Duodenal mucosa (tissue), 2 donors: ENCODE measurements at regions not wholly inside any gene's neighbourhood (a gene's known extent, or its start where the extent isn't known, plus 50 kb on each side); places are given as distances from the start of the nearest gene placed in this dataset.

Source experiments
- H3K27ac ChIP-seq: one replicate; pipeline ENCODE4 v1.7.0; 2013; ENCODE audit warnings: low read depth, low read length
- H3K27me3 ChIP-seq, 2 donors: one replicate each; pipeline ENCODE4 v1.7.0; 2013; ENCODE audit warnings: low read length in 2 of 2, control low read depth in 1 of 2; ENCODE audit not compliant: insufficient read depth in 2 of 2, control insufficient read depth in 1 of 2
- H3K36me3 ChIP-seq, 2 donors: one replicate each; pipeline ENCODE4 v1.7.0; 2013; ENCODE audit warnings: low read length in 2 of 2, control low read depth in 1 of 2; ENCODE audit not compliant: insufficient read depth in 2 of 2, control insufficient read depth in 1 of 2
- H3K4me1 ChIP-seq, 2 donors: one replicate each; pipeline ENCODE4 v1.7.0; 2013; ENCODE audit warnings: low read length in 2 of 2, control low read depth in 1 of 2; ENCODE audit not compliant: insufficient read depth in 2 of 2, control insufficient read depth in 1 of 2
- H3K4me3 ChIP-seq, 2 donors: one replicate each; pipeline ENCODE4 v1.7.0; 2013; ENCODE audit warnings: low read length in 2 of 2, low read depth in 1 of 2
- H3K9ac ChIP-seq, 2 donors: one replicate each; pipeline ENCODE4 v1.7.0; 2013; ENCODE audit warnings: low read length in 2 of 2, low read depth in 1 of 2
- H3K9me3 ChIP-seq, 2 donors: one replicate each; pipeline ENCODE4 v1.7.0; 2013; ENCODE audit warnings: low read length in 2 of 2, control low read depth in 1 of 2; ENCODE audit not compliant: control insufficient read depth in 1 of 2

DNA sequence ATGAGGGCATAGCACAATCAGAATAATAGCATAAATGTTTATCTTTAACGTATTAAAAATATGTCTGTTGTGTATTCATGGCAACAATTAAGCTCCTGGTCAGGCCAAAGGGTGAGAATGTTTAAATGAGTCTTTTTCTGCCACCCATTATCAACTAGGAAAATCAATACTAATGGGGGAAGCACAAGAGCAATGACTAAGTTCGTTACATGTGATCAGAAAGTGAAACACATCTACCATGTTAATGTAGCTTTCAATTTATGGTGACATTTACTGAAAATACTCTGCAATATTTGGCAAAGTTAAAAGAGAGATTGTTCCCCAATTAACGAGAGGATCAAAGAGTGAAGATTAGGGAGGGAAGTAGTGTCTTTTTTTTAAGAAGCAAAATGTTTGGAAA, 143.7 kb downstream of the NAA11 start:
- Histone ChIP-seq H3K36me3 (no peaks in the 10 kb centered on the region), H3K27ac (no peak overlapping the region), H3K27me3 (no peaks in the 10 kb centered on the region), H3K4me1 (no peaks in the 10 kb centered on the region), H3K9me3 (no peaks in the 10 kb centered on the region), H3K4me3 (no peak overlapping the region), H3K9ac (no peak overlapping the region)

DNA sequence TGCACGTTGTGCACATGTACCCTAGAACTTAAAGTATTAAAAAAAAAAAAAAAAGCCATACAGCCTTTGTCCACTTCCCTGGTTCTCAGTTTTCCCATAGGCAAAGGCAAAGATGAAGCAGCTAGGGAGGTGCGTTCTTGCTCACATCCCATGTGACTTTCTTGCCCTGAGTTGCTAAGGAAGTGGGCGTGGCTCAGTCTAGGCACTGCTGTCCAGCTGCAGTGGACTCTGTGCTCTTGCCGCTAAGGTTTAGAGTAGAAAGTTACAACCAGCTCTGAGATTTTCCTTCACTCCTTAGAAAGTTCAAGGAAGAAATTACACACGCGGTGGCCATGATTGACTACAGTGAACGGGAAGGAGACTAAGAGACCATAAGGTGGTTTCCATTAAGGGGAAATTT, 144.7 kb downstream of the NAA11 start:
- Histone ChIP-seq H3K27me3 (no peaks in the 10 kb centered on the region), H3K9me3 (no peaks in the 10 kb centered on the region), H3K27ac (no peak overlapping the region), H3K4me3 (no peak overlapping the region), H3K36me3 (no peaks in the 10 kb centered on the region), H3K4me1 (no peaks in the 10 kb centered on the region), H3K9ac (no peak overlapping the region)

DNA sequence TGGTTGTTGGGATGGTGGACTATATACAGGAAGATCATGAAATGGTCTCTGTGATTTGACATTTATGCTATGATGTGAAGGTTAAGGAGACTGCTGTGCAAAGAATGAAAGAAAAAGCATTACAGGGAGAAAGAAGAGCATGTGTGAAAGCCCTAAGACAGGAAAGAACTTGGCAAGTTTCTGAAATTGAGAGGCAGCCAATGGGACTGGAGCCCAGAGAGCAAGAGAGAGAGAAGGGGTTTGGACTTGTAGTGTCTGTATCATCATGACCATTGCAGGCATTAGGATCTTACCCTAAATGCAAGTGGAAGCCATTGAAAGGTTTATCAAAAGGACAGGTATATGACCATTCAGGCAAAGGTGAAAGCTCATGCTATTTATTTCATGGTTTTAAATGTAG, 147.1 kb downstream of the NAA11 start:
- Histone ChIP-seq H3K27ac (no peak overlapping the region), H3K36me3 (no peaks in the 10 kb centered on the region), H3K4me3 (no peak overlapping the region), H3K27me3 (no peaks in the 10 kb centered on the region), H3K9ac (no peak overlapping the region), H3K9me3 (no peaks in the 10 kb centered on the region), H3K4me1 (no peaks in the 10 kb centered on the region)

DNA sequence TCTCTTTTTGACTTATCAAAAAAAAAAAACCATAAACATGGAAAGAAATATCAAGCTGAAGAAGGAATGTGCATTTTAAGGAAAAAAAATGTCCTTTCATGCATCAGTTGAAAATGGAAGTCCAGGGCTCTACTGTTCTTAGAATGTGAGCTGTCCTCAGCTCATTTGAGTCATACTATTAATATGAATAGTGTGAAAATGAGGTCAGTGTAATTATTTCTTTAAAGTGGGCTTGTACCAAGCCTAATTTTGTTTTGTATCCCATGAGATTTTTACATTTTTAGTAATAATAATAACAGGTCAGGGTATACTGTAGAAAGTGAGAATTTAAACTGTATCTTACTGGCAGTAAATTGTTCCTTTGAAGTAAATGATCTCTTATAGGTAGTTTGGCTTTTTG, 148.5 kb downstream of the NAA11 start:
- H3K9ac ChIP-seq, result no peak overlapping the region
- no peaks in the 10 kb centered on the region for H3K27me3 ChIP-seq
- H3K27ac ChIP-seq, result no peak overlapping the region
- H3K4me3 ChIP-seq, result no peak overlapping the region
- no peaks in the 10 kb centered on the region for H3K36me3 ChIP-seq
- H3K4me1 ChIP-seq, result no peaks in the 10 kb centered on the region
- no peaks in the 10 kb centered on the region for H3K9me3 ChIP-seq

DNA sequence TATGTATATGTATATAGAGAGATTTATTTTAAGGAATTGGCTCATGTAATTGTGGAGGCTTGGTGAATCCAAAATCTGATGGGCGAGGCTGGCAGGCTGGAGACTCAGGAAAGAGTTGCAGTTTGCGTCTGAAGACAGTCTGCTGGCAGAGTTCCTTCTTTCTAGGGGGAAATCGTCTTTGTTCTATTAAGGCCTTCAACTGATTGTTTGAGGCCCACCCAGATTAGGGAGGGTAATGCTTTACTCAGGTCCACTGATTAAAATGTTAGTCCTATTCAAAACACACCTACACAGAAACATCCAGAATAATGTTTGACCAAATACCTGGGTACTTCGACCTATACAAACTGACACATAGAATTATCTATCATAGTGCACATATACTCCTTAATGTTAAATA, 149.5 kb downstream of the NAA11 start:
- no peak overlapping the region for H3K27ac ChIP-seq
- H3K36me3 ChIP-seq, result no peaks in the 10 kb centered on the region
- H3K27me3 ChIP-seq, result no peaks in the 10 kb centered on the region
- H3K4me3 ChIP-seq, result no peak overlapping the region
- H3K4me1 ChIP-seq, result no peaks in the 10 kb centered on the region
- H3K9me3 ChIP-seq, result no peaks in the 10 kb centered on the region
- no peak overlapping the region for H3K9ac ChIP-seq

DNA sequence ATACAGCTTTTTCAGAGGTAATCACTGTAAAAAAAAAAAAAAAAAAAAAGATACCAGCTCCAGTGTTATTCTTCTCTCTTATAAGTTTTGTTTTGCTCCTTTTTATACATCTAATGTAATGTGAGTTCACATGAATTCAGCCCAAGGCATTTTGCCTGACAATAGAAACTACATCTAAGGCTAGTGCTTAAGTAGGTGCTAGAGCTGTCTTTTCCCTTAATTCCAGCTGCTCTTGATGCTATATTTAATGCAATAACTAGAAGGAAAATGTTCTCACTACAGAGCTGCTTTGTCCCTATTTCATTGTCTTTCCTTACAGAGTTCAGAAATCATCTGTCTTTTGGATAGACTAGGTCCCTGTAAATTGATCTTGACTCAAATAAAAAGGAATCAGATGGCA, 150.1 kb downstream of the NAA11 start:
- Histone ChIP-seq H3K36me3 (no peaks in the 10 kb centered on the region), H3K9me3 (no peaks in the 10 kb centered on the region), H3K27ac (no peak overlapping the region), H3K9ac (no peak overlapping the region), H3K27me3 (no peaks in the 10 kb centered on the region), H3K4me3 (no peak overlapping the region), H3K4me1 (no peaks in the 10 kb centered on the region)

DNA sequence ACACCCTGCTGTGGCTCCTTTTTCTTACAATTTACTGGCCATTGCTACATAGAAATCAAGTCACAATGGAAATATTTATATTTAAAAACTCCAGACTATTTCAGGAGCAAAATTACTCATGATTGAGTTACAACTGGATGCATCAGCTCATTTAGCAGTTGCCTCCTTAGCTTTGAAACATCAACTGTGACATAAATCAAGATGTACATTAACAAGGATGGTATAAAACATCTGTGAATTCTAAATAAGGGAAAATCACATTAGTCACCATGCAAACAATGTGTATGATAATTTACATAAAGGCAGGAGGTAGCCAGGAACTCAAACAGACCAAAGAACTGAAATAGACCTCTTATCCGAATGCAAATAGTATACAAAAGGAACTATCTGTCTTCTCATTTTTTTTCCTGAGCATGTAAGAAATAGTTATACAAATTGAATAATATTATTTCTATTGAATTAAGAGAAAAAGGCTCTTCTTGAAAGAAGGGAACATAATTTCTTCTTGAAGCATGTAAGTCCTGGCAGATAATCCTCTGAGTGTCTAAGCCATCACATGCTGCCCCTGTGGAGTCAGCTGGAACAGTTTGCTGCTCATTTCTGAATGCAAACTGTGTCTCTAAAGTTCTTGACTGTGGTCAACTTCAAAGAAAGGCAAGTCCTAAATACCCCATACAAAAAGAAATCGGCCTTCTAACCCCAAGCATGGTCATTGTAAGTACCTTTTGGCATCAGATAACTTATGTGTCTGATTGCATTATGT, 151.2 kb downstream of the NAA11 start:
- Histone ChIP-seq H3K4me1 (no peaks in the 10 kb centered on the region), H3K9me3 (peaks cover 0 to under 1% of the 10 kb centered on the region in 2 donors), H3K36me3 (no peaks in the 10 kb centered on the region), H3K27me3 (no peaks in the 10 kb centered on the region), H3K9ac (no peak overlapping the region), H3K4me3 (no peak overlapping the region), H3K27ac (no peak overlapping the region)

DNA sequence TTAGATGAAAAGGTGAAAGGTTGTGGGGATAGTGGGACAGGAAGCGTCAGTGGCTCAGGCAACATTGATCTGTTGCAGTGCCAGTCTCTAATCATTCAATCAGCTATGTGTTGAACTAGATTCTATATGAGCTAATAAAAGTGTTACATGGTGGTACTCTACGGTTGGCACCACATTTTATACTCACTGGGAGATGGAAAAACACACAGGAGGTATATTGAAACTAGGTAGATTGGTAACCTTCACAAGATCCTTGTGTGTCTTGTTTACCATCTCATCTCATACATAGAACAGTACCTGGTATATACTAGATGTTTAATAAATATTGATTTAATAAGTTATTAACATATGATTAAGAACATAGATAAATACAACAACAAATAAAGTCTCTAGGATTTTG, 152.7 kb downstream of the NAA11 start:
- Histone ChIP-seq H3K9me3 (peaks cover 0 to 2% of the 10 kb centered on the region in 2 donors), H3K36me3 (no peaks in the 10 kb centered on the region), H3K9ac (no peak overlapping the region), H3K4me3 (no peak overlapping the region), H3K27ac (no peak overlapping the region), H3K4me1 (no peaks in the 10 kb centered on the region), H3K27me3 (no peaks in the 10 kb centered on the region)

DNA sequence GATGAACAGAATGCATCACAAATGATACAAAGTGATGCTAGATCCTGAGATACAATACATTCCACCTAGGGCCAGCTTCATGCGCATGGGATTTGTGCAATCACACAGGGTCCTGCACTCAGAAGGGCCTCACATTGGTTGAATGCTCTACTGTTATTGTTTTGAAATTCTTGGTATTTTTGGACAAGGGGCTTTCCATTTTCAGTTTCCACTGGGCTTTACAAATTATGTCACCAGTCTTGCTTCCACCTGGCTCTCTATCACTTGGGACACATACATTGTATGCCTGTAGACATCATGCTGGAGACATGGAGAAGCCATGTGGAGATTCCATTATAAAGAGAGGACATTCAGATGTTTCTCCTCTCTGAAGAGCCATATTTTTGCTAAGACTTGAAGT, 155.8 kb downstream of the NAA11 start:
- H3K9me3 ChIP-seq, result peaks cover 0 to 2% of the 10 kb centered on the region in 2 donors
- no peak overlapping the region for H3K27ac ChIP-seq
- H3K4me1 ChIP-seq, result no peaks in the 10 kb centered on the region
- no peak overlapping the region for H3K4me3 ChIP-seq
- H3K27me3 ChIP-seq, result no peaks in the 10 kb centered on the region
- H3K9ac ChIP-seq, result no peak overlapping the region
- no peaks in the 10 kb centered on the region for H3K36me3 ChIP-seq

DNA sequence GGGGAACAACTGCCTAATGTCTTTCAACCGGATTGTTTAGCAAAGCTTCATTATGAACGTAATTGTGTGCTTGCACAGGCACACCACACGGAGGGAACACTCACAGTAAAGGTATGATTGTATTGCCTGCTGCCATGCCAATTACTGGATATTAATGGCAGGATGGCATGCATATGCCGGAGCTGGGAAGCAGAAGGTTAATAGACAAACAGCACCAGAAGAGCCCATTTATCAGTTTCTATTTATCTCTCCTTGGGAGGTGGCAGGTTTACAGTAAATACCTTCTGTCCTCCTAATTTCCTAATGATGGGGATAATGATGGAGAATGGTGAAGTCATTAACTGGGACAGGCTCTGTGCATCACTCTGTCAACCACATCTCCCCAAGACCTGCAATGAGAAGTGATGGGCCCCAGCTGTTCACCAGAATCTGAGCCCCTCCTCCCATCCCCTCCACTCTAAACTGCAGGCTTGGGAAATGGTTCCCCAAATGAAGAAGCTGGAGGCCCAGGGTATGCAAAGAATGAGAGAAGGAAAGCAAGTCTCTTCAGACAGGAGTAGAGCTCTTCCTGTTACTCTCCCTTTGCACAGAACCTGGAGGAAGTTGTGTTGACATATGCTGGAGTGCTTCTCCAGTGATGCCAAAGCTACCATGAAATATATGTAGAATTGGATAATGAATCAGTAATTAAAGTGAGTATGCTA, 160.8 kb downstream of the NAA11 start:
- H3K4me1 ChIP-seq, result no peaks in the 10 kb centered on the region
- H3K4me3 ChIP-seq, result no peak overlapping the region
- H3K27me3 ChIP-seq, result no peaks in the 10 kb centered on the region
- no peaks in the 10 kb centered on the region for H3K36me3 ChIP-seq
- H3K9ac ChIP-seq, result no peak overlapping the region
- H3K27ac ChIP-seq, result no peak overlapping the region
- peaks cover 0 to 2% of the 10 kb centered on the region in 2 donors for H3K9me3 ChIP-seq
